RKO (cell line): ENCODE measurements at regions not wholly inside any gene's neighbourhood (a gene's known extent, or its start where the extent isn't known, plus 50 kb on each side); places are given as distances from the start of the nearest gene placed in this dataset.

ENCODE experiments used
- DNase-seq: peaks from one replicate; pipeline ENCODE4 v3.0.0-alpha.2; 2016; ENCODE audit warnings: low spot score

DNA sequence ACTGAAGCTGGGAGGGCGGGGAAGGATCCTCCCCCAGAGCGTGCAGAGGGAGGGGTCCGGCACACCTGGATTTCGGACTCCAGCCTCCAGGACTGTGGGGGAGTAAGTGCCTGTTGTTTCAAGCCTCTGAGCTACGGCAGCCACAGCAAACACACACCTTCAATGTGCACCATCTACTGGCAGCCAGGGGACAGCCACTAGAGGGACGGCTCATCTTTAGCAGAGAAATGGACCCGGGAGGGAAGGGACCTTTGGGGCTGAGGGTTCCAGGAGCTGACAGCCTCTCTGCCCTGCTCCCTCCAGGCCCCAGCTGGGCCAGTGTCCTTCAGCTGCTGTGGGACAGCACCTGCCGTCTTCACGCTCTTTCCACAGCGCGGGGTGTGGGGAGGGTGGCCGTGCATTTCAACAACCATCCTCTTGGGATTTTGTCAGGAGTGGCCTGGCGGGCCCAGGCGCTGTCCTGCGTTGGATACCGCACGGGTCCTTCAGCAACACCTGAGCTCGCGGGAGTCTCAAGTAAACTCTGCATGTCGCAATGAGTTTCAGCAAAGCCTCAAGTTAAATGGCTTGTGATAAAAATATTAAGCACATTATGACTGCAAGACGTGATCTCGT, 209.2 kb upstream of the C14orf180 start:
- DNase-seq: no peak

DNA sequence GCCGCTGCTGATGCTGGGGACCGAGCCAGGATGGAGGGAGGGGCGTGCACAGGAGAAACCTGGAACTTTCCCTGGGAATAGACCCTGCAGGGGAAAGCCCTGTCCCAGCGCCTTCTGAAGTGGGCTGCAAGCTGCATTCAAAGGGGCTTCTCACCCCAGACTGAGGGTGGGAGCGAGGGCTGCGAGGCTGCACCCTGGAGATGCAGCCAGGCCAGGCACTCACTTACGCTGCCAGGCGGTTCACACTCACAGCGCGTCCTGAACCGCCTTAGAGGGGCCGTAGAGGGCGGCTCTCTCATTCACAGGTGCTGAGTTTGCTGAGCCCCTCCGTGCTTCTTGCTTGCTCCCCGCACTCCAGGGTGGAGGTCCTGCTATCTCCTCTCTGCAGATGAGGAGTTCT, 208.5 kb upstream of the C14orf180 start:
- no peak for DNase-seq

DNA sequence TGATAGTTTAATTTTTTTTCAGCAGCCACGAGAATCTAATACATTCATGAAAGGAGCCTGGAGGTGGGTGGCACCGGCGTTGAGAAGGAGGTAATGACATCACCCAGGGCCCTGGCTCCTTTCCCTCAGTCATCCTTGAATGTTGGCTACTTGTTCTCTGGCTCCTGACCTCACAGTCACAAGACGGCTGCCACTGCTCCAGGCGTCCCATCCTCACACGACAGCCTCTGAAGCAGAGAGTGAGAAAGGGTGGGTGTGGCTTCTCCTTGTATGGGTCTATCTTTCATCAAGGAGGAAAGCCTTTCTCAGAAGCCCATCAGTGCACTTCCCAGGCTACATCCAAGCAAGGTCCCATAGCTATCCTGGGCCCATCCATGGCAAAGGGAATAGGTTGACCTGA, 207.6 kb upstream of the C14orf180 start:
- DNase-seq: no peak

DNA sequence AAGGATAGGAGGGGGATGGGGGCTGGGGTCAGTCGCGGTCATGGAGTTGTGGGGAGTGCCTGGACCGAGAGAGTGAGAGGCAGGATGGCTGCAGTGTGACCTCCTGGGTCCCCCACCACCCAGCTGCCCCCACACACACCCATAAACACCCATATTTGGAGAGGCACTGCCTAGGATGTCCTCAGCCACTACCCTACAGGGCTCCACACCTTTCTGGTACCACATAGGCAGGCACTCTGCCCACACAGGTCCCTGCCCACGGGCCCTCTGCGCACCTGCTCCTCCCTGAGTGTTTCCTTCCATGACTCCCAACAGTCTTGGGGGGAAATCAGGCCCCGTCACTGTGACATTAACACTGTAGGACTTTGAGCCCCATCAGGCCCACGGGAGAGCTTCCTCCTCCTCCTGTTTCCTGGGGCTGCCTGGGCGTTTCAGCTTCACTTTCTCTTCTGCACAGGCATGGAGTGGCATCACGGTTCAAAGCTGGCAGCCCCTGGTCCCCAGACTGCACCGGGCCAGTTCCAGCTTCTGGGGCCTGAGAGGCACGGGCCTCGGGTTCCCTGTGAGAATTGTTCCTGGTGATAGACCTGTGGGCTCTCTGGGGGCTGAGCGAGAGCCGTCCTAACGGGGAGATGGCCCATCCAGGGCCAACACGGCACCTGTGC, 207.0 kb upstream of the C14orf180 start:
- no peak for DNase-seq

DNA sequence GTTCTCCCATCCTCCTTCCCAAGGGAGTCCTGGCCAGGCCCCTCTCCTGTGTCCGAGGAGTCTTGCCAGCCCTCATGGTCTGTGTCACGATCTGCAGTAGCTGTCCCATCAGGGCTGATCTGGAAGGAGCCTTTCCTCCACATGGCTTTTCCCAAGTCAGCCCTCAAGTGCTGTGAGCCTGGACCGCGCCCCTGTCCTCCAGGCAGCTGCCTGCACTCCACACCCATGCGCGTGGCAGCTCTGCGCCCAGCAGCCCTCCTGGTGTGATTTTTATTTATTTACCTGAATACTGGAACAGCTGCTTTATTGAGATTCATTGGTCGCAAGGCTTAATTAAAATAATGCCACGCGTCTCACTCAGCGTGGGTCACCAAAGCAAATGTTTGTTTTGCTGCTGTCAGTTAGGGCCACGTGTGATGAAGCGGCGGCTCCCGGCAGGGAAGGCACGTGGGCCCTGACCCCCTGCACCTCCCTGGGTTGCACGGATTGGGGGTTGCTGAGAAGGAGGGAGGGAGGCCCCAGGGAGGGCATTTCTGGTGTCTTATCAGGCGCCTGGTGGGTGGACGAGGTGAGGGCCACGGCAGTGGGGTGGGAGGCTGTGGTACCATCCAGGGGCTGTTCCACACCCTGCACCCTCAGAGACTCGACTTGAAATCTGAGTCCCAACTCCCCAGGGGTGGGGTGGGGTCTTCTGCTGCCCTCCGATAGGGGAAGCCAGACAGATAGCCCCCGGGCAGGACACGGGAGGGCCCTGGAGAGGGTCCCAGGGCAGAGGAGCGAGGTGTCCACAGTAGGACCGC, 206.3 kb upstream of the C14orf180 start:
- DNase-seq: no peak

DNA sequence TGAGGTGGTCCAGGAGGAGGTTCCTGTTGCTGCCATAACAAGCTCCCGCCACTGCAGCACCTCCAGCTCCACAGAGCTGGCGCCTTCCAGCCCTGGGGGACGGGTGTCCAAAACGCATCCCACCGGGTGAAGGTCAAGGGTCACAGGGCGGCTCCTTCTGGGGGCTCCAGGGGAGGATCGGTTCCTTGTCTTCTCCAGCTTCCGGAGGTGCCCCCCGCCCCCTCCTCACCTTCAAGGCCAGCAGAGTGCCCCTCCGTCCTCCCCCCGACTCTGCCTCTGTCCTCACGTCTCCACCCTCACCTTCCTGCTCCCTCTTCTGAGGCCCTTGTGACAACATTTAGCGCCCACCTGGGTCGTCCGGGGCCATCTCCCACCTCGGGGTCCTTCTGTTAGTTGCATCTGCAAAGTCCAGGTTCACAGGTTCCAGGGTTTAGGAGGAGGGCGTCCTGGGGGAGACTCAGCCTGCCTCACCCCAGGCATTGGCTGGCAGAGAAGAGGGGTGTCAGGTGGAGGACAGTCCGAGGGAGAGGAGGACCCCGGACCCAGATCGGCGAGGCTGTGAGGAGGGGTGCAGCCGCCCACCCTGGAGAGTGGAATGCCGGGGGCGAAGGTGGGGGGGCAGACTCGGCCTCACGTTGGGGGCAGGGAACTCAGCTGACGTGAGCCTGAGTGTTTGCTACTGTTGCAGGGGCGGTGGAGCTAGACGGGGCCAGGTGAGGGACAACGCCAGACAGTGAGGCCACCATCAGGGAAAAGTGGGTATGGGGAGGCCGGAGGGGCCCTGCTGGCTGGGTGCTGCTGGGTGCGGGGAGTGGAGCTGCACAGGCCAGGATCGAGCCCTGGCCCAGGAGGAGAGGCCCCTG, 205.5 kb upstream of the C14orf180 start:
- DNase-seq: no peak

DNA sequence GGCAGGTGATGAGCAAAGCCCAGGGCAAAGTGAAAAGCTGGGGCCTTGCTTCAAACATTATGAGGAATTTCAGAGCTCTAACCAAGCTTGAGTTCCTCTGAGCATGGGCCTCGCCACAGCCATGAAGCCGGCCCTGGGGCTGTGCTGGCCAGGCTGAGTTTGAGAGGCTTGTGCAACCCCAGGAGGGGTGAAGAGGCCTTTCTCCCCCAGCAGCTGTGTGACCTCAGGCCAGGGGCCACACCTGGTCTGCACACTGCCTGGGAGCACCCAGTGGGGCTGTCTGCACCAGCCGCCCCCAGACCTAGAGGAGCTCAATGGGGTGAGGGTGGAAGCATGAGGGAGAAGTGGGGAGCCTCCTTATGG, 204.9 kb upstream of the C14orf180 start:
- DNase-seq: no peak

DNA sequence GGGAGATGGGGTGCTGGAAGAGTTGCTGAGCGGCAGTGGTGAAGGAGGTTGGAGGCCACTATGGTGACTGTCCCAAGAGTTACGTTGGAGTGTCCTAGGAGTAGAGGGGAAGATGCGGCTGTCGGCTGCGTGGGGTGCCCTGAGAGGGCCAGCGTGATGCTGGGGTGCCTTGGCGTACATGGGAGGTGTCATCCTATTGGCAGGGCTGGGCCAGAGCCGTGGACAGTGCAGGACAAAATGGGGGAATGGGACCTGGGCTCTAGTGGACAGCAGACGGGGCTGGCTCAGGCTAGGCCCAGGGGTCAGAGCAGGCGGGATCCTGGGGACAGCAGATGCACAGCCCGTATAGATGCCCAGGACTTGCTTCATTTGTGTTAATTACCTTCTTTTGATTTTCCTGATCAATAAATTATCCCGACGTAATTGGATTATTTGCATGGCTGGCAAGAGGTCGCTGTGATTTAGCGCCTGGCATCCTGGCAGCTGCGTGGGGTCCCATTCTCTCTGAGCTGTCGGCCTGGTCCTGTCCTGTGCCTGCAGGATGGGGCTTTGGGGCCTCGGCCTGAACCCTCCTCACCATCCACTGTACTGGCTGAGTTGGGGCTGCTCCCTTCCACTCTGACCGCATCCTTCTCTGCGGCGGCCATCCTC, 203.9 kb upstream of the C14orf180 start:
- no peak for DNase-seq

DNA sequence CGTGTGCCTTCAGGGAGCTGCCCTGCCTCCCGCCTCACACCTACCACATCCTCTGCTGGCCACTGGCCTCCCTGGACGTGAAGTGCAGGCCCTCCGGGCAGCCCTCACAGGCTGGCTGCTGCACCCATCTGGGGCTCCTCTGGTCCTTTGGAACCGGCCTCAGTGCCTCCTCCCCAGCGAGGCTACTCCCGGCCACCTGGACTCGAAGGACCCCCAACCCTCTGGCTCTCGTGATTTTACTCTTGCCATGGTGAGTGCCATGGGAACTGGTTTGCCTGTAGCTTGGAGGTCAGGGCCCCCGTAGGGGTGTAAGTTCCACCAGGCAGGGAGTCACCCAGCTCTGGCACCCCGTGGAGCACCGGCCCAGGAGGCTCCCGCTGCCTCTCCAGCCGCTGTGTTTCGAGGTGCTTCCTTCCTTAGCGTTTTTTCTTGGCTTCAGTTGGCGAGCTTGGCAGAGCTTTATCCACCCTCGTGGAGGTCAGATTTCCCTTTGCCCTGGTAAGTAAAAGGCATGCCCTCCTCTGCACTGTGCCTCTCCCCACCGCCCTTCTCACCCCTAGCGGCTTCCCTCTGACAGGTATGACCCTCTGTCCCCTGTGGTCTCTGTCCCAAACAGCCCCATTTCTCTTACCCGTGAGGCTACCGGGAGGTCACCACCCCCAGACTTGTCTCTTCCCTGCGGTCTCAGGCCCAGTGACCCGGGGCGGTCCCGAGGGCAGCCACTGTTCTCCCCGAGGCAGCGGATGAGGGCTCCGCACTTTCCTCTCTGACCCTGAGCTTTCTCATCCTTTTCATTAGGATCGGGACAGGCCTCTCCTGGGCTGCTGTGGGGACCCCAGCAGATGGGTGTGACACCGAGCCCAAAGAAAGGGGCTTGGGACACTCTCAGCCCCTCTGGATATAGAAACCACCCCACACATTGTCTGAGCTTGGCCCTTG, 203.1 kb upstream of the C14orf180 start:
- no peak for DNase-seq

DNA sequence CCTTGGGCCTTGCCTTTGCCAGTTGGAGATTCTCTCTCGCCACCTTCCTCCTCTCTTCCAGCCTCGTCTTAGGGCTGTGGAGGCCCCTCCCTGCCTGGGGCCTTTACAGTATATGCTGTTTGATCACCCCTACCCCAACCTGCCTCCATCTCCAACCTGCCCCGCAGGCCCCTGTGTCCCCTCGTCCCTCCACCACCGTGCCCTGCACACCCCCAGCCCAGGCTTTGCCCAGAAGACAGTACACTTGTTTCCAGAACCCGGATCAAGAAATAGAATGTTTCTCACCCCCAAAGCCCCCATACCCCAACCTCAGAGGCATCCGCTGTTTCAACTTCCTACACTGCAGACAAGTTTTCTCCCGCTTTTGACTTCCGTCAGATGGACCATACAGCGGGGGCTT, 202.3 kb upstream of the C14orf180 start:
- DNase-seq: no peak

DNA sequence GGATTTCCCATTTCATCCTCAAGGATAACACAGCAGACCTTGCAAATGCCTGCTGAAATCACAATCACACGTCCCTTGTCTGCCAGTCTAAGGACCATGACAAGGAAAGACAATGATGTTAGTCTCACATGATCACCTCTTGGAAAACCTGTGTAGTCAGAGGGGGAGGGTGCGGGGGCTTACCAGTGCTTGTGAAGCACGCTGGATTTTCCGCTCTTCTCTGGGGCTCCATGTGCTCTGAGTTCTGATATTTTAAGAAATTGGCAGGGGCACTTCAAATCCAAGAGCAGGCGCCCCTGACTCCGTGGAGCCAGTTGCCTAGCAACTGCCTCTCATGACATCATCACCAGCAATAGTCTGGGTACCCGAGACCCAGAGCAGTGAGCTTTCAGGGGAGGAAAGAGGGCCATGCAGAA, 200.9 kb upstream of the C14orf180 start:
- no peak for DNase-seq

DNA sequence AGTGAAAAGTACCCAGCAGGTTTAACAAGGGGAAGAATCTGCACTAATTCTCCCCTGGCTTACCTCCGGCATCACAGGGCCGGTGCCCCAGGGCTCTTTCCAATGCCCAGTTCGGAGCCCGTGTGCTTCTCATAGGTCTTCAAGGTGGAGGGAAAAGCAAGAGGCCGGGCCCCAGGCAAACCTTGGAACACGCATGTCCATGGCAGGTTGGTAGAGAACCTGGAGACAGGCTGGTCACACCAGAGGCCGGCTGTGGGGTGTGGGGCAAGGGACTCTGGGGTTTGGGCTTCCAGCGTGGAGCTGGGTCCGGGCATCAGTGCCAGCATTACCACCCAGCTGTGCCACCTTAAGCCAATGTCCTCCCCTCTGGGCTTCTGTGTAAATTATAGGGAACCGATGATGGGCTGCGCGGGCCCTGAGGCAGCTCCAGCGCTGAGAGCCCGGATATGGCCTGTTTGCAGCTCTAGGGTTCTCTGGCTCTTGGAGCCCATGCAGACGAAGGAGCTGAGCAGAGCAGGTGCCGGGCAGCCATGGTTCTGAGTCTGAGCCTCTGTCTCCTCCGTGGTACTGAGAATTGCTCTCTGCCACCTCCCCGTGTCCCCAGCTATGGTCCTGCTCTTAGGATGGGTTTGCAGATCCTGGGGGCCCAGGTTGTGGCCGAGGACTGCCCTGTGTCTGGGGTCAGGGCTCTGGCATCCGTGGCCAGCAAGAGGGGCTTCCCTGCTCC, 197.0 kb upstream of the C14orf180 start:
- no peak for DNase-seq

DNA sequence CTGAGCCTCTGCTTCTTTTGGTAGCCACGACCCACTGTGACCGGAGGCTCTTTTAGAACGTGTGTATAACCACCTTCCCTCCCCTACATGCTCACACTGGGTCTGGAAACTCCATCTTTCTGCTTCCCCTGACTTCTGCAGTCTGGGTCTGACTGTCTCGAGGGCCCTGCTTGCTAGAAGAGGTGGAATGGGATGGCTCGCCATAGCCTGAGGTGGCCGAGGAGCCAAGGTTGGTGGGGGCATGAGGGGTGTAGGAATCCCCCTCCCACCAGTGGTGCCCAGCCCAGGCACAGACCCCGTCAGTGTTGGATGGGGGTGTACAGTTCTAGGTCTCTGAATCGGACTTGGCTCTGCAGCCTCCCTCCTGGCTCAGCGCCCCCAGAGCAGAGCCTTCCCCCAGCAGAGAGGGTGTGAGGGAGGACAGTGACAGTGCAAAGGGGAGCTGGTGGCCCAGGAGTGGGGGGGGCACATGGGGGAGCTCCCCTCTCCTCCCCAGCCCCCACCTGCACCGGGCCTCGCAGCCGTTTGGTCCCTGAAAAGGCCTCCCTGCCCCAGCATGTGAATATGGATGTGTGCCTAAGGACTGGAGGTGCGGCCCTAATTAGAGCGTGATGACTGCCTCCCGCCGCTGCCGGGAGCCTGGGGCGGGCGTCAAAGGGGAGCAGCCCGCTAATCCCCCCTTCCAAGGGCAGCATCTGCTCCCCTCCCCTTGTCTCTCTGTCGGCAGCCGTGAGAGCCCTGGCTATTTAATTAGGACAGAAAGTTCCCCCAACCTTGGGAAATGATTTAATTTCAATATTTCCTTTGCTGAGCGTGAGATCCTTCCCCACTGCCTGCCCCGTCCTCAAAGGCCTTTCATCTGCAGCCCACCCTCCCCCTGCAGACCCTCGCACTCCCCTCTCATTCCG, 196.2 kb upstream of the C14orf180 start:
- no peak for DNase-seq

DNA sequence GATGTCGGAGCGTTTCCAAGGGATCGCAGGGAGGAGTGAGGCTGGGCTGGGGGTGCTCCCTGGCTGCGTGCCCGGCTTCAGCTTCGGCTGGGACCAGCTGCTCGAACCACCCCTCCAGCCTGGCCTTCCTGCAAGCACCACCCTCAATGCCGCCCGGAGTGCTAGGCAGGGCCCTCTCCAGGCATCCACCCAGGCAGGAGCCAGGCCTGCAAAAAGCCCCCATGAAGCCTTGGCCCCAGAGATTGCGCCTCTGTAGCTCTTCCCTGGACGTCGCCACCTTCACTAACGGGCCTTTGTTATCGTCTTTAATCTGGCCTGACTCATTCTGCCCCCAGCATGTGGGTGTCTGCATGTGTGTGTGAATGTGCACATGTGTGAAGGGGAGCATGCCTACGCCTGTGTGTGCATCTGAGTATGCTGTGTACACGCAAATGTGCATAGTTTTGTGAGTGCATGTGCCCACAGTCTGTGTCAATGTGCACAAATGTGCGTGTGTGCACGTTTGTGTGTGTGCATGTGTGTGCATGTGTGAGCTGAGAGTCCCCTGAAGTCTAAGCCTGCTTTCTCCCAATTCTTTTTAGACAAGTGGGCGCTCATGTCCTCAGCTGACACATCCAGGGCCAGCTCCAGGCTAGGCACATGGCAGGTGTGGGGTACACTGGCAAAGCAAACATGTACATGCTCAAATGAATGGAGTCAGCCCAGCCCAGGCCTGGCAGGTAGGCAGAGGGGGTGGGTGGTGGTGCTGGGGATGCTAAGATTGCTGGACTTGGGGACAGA, 195.4 kb upstream of the C14orf180 start:
- DNase-seq: no peak

DNA sequence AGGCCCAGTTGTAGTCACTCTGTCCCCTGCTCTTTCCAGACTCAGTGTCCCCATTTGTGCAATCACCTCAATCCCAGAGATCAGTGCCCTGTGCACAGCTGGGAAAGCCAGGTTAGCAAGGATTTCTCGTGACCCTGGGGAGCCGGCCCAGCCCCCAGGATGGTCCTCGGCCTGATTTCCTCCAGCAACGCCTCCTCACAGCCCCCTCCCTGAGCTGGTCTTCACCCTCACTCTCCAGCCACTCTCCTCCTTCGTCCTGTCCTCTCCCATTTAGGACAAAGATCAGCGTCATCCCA, 194.8 kb upstream of the C14orf180 start:
- no peak for DNase-seq

DNA sequence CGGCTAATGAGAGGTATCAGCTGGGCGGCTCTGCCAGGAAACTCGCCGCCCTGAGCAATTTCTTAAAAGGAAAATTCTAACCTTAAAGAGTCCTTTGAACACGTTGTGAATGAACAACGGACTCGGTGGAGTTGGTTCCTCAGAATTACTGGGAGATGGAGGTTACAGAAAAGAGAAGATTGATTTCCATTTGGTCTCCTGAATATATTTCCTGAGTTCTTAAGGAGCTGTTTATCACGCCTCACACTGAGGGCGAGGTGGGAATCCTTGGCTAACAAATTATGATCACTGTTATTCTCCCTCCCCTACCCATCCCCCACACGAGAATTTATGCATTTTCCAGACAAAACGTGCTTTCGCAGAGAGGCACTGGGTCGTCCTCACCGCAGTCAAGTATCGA, 194.5 kb upstream of the C14orf180 start:
- no peak for DNase-seq

DNA sequence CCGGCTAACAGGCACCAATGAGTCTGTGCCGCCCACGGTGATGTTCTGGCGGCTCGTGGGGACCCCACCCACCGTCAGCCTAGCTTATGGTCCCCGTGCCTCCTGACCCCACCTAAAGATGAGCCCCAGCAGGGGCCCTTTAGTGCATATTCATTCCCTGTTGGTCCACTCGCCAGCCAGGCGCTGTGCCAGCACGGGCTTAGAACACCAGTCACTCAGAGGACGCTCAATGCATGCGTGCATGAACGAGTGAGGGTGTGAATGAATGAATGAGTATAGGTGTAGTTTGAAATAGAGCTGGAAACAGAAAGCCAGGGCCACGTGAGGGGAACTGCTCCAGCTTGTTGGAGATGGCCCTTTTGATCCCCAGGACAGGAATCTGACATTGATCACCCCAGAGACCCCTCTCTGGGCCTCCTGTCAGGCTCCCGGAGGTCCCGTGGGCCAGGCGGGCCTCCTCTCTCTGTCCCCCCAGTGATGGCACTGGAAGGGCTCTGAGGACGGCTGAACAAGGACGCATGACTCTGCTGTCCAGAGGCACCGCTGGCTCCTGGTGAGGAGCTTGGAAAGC, 193.9 kb upstream of the C14orf180 start:
- DNase-seq: no peak
